ENCODE measurements at regions not wholly inside any gene's neighbourhood (a gene's known extent, or its start where the extent isn't known, plus 50 kb on each side); places are given as distances from the start of the nearest gene placed in this dataset.

GRCh38 chr4:178271386-178271785 is 829.1 kb upstream of the AGA start:
- intact Hi-C loops (cut with DNase I): no loop called here
- Histone ChIP-seq H3K27me3 (no peaks in the 10 kb centered on the region), H3K9me3 (no peaks in the 10 kb centered on the region), H3K4me3 (no peak overlapping the region), H3K27ac (no peak overlapping the region), H3K4me1 (no peaks in the 10 kb centered on the region), H3K36me3 (no peaks in the 10 kb centered on the region)
- no peak for TF ChIP-seq CTCF (IDR thresholded peaks at IDR 0.05)
- DNase-seq (no peak), ATAC-seq (no peak)

GRCh38 chr4:178273168-178273567 is 830.9 kb upstream of the AGA start:
- no peak for TF ChIP-seq CTCF (IDR thresholded peaks at IDR 0.05)
- H3K4me3 ChIP-seq: no peak overlapping the region
- intact Hi-C loops (cut with DNase I): no loop called here

GRCh38 chr4:178275671-178276360 is 833.6 kb upstream of the AGA start:
- no peak for TF ChIP-seq CTCF (IDR thresholded peaks at IDR 0.05)
- H3K9me3 ChIP-seq: no peaks in the 10 kb centered on the region
- no peaks in the 10 kb centered on the region for H3K27me3 ChIP-seq
- DNase-seq (no peak), ATAC-seq (no peak)
- H3K27ac ChIP-seq: no peak overlapping the region
- intact Hi-C loops (cut with DNase I): no loop called here
- H3K36me3 ChIP-seq: no peaks in the 10 kb centered on the region
- H3K4me1 ChIP-seq: no peaks in the 10 kb centered on the region
- no peak overlapping the region for H3K4me3 ChIP-seq

More at GRCh38 chr4:178273168-178273567, 830.9 kb upstream of the AGA start:
- H3K36me3 ChIP-seq: no peaks in the 10 kb centered on the region
- H3K9me3 ChIP-seq: no peaks in the 10 kb centered on the region
- H3K4me1 ChIP-seq: no peaks in the 10 kb centered on the region
- H3K27me3 ChIP-seq: no peaks in the 10 kb centered on the region
- no peak for DNase-seq
- no peak overlapping the region for H3K27ac ChIP-seq
- ATAC-seq: no peak

GRCh38 chr4:178280362-178280761 is 838.1 kb upstream of the AGA start:
- Histone ChIP-seq H3K4me3 (no peak overlapping the region), H3K27me3 (no peaks in the 10 kb centered on the region), H3K9me3 (no peaks in the 10 kb centered on the region), H3K4me1 (no peaks in the 10 kb centered on the region), H3K36me3 (no peaks in the 10 kb centered on the region), H3K27ac (no peak overlapping the region)
- no peak for TF ChIP-seq CTCF (IDR thresholded peaks at IDR 0.05)
- ATAC-seq: no peak
- intact Hi-C loops (cut with DNase I): no loop called here
- DNase-seq: no peak

GRCh38 chr4:178288462-178288861 is 846.2 kb upstream of the AGA start:
- H3K27me3 ChIP-seq: no peaks in the 10 kb centered on the region
- intact Hi-C loops (cut with DNase I): no loop called here
- DNase-seq (no peak), ATAC-seq (no peak)
- no peak overlapping the region for H3K4me3 ChIP-seq
- H3K36me3 ChIP-seq: no peaks in the 10 kb centered on the region
- H3K9me3 ChIP-seq: no peaks in the 10 kb centered on the region
- no peak overlapping the region for H3K27ac ChIP-seq
- H3K4me1 ChIP-seq: no peaks in the 10 kb centered on the region
- no peak for TF ChIP-seq CTCF (IDR thresholded peaks at IDR 0.05)

- H3K9me3 ChIP-seq: no peaks in the 10 kb centered on the region
- DNase-seq (no peak), ATAC-seq (no peak)
- no peak for TF ChIP-seq CTCF (IDR thresholded peaks at IDR 0.05)
- H3K36me3 ChIP-seq: no peaks in the 10 kb centered on the region
- no peak overlapping the region for H3K27ac ChIP-seq
- H3K4me3 ChIP-seq: no peak overlapping the region
- no peaks in the 10 kb centered on the region for H3K27me3 ChIP-seq
- no peaks in the 10 kb centered on the region for H3K4me1 ChIP-seq
- intact Hi-C loops (cut with DNase I): no loop called here
These were observed 851.4 kb upstream of the AGA start for GRCh38 chr4:178293601-178294000.
